ENCODE measurements at regions not wholly inside any gene's neighbourhood (a gene's known extent, or its start where the extent isn't known, plus 50 kb on each side); places are given as distances from the start of the nearest gene placed in this dataset.

DNA sequence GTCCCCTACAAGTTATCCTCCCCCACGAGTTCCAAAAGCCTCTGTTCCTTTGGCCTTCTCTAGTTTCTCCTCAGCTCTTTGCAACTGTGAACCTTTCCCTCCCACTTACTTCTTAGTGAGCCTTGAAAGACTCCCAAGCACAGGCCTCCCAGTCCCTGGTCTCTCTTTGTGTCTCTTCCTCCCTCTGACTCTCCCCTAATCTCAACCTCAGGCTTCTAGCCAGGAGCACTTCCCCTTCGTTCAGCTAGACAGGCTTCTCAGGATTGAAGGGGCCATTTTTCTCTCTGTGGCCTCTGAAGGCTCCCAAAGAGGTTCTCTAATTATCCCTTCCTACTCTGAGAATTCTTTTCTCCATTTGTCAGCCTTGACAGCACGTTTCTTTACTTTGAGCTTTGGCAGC, 50.2 kb upstream of the PHYHIPL start:
- Histone ChIP-seq H3K27me3 (ENCODE audit: control insufficient read depth in 3 of 3, insufficient read depth in 3 of 3, low read length in 2 of 3) (no peaks in the 10 kb centered on the region), H3K36me3 (ENCODE audit: control insufficient read depth in 4 of 4, insufficient read depth in 4 of 4, low read length in 4 of 4) (no peaks in the 10 kb centered on the region), H3K4me3 (no peak overlapping the region), H3K9me3 (ENCODE audit: control insufficient read depth in 4 of 4, insufficient read depth in 3 of 4, low read length in 3 of 4) (no peaks in the 10 kb centered on the region), H3K4me1 (ENCODE audit: control insufficient read depth in 5 of 5, insufficient read depth in 5 of 5, low read length in 5 of 5) (peaks cover 0 to 12% (median 0%) of the 10 kb centered on the region in 5 donors), H3K9ac (ENCODE audit: insufficient read depth in 1 of 2, low read length in 2 of 2) (no peak overlapping the region), H3K27ac (ENCODE audit: low read depth in 1 of 2, low read length in 1 of 2) (no peak overlapping the region)
- ATAC-seq (ENCODE audit: insufficient read depth, low FRiP score) (no peak), DNase-seq (peak in 1 of 3 donors; percentile 14)
- TF ChIP-seq, protein P1, sequence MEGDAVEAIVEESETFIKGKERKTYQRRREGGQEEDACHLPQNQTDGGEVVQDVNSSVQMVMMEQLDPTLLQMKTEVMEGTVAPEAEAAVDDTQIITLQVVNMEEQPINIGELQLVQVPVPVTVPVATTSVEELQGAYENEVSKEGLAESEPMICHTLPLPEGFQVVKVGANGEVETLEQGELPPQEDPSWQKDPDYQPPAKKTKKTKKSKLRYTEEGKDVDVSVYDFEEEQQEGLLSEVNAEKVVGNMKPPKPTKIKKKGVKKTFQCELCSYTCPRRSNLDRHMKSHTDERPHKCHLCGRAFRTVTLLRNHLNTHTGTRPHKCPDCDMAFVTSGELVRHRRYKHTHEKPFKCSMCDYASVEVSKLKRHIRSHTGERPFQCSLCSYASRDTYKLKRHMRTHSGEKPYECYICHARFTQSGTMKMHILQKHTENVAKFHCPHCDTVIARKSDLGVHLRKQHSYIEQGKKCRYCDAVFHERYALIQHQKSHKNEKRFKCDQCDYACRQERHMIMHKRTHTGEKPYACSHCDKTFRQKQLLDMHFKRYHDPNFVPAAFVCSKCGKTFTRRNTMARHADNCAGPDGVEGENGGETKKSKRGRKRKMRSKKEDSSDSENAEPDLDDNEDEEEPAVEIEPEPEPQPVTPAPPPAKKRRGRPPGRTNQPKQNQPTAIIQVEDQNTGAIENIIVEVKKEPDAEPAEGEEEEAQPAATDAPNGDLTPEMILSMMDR (IDR thresholded peaks at IDR 0.05; ENCODE audit: control extremely low read depth, extremely low read depth), result no peak
- 35 to 44% methylated on average over 3 of the region's 3 CpGs for WGBS, 2 donors

All from lung (tissue), 11 donors.